DLD1 (cell line): ENCODE measurements at regions not wholly inside any gene's neighbourhood (a gene's known extent, or its start where the extent isn't known, plus 50 kb on each side); places are given as distances from the start of the nearest gene placed in this dataset.
"Not testable (repeated sequence)": the region's sequence is repeated elsewhere in the genome, so short reads cannot be mapped to it uniquely, and the experiment has no call there.

Experiments used
- in situ Hi-C: cut with HindIII; loops from 2 replicates; pipeline ENCODE4 v1.10.0; 2017; ENCODE audit warnings: low sequenced_read_pairs

DNA sequence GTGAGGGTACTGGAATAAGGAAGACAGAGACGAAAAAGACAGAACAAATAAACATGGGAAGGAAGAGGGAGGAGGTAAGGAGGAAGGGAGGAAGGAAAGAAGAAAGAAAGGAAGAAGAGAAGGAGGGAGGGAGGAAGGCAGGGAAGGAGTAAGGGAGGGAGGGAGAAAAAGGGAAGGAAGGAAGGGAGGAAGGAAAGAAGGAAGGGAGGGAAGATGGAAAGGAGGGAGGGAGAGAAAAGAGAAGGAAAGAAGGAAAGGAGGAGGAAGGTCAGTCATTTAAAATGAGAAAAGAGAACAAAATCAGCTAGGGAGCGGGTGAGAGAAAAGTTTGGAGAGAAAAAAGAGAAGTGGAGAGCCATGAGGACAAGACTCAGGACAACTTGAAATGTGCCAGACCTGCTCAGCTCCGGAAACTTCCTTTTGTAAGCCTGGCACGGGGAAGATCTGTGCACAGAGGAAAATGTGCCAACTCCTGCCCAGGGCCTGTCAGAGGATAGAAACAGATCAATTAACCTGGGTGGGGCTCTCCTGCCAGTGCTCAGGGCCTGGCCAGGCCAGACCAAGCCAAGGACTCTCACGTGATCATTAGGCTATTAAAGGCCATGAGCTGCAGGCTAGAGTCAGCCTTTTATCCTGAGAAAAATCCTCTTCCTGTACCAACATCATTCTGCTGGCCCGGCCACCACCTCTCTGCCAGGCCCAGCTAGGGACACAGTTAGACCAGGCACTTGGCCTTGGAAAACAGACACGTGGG lies 50.1 kb upstream of the BCL6 start:
- in situ Hi-C loops: no loop called here

DNA sequence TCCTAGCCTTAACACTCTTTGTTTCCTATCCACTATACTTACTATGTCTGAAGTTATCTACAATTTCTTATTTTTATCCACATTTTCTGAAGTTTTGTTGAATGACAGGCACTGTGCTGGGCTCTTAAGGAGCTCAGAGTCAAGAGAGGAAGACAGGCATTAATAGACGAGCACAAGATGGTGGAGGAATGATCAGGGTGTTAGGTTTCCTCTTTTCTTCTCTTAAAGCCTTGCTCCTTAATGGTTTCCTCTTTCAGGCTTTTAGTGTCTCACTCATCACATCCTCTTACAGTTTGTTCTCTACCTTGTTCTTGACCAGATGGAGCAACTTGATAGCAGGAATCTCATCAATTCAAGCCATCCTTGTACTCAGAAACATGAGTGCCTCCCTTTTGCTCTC lies 52.9 kb upstream of the BCL6 start:
- in situ Hi-C loops: no loop called here

DNA sequence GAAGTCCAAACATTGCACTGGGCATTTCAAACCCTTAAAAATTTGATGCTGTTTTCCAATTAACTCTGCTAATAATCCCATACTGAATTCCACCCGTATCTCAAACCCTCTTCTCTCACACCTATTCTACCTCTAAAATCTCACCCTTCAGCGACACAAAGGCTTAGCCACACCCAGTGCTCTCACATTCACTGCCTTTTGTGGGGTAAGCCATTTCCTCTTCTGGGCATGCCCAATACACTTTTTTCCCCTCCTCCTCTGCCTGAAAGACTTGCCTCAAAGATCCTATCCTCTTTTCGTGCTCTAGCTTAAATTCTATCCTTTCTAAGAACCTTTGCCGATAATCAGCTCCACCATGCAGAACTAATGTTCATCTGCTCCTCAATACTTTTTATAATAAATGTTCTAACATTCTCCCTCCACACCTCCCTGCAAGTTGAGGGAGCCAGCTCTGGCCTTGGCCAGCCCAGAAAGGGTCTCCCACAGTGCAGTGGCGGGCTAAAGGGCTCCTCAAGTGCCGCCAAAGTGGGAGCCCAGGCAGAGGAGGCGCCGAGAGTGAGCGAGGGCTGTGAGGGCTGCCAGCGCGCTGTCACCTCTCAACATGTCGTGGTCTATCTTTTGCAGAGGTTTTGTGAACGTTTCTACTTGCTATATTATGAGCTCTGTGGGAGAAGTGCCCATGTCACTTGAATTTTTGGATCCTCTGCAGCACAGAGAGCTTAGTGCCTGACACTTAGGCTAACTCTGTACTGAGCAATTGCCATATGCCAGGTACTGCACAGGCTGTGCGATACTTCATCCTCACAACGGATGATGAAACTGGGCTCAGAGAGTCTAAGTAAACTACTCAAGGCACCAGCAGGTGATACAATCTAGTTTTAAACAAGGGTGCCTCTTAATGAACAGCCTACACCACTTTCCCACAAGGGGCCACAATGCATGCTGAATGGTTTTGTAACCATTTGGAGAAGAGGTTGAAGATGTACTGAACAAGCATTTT lies 53.6 kb upstream of the BCL6 start:
- in situ Hi-C loops: no loop called here

DNA sequence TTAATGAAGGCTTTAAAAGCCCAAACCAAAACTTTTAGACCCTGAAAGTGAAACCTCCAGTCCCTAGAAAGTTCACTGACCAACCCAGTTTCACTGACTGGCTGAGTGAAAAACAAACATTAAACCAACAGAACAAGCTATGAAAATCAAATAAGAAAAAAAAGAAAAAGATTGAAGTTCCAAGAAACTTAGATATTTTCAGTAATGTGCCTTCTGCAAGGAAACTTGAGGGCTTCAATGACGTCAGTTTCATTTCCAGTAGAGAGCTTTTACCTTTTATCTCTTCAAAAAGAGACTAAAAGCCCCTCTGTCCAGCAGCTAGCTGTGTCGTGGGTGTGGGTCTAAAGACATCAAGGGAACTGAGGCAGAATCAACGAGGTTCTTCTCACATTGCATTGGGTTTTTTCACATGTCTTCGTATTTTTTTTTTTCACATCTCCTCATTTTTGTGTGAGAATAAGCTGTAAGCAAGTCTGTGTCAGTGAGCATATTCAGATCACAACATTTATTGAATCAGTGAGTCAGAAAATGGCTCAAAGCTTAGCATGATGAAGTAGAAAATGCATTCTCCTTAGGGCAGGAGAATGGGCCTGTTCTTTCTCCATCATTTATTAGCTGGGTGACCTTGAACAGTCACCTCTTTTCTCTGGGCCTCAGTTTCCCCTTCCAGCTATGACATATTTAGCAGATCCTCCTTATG lies 54.8 kb upstream of the BCL6 start:
- in situ Hi-C loops: loop anchor here (10.0 kb wide), 1 partner anchor 115 kb away; no protein-coding TSS in a partner anchor

DNA sequence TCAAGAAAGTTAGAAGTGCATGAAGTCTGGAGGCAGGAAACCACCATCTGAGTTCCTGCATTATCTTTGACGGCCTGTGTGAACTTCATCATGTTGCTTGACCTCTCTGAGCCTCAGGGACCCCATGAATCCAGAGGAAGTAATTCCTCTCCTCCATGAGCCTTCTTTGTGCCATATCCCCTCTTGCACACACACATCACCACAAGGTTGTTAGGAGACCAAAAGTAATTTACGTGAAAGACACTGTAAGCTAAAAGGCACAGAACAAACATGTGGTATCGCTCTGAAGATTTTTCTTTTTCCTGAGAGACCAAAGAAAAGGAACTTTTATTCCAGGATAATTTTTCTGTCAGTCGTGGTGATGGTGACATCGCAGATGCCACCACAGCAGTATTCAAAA lies 55.9 kb upstream of the BCL6 start:
- in situ Hi-C loops: loop anchor here (10.0 kb wide), 1 partner anchor 114 kb away; no protein-coding TSS in a partner anchor

DNA sequence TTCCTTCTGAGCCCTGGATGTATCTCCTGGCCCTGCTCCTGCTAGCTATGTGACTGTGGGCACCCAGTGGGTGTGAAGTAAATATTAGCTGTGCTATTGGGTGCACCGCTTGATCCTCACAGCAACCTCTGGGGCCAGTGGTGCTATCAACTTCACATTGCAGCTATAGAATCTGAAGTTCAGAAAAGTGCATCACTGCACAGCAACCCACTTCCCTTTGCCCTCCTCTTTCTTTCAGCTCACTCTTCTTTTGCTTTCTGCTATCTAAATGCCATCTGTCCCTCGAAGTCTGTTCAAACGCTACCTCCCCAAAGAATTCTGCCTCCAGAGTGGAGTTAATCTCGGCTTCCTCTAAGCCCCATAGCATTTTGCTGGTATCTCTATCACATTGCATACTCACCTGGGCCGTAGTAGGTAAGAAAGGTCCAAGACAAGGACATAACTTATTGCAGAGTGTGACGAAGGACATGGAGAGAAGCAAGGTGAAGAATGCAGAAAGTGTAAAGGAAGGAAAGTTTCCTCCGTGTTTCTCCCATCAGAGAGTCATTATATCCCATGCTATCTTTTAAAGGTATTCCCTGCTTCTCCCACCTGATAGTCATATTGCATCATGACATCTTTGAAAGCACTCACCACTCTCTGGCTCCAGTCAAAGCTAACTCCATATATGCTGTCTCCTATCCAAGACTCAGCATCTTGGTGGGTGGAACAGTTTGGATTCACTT lies 57.1 kb upstream of the BCL6 start:
- in situ Hi-C loops: loop anchor here (10.0 kb wide), 1 partner anchor 112 kb away; no protein-coding TSS in a partner anchor

DNA sequence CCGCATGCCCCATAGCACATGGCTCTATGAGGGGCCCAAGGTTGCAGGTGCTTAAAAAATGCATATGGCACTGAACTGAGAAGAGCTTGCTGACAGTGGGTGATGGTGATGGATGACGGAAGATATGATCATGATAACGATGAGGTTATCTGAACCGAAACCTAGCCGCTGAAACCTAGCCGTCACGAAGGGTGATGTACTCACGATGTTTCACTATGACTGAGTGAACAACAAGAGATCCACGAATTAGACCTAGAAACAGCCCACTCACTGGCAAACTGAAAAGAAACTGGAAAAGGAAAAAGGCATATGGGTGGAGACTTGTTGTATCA lies 57.6 kb upstream of the BCL6 start:
- in situ Hi-C loops: loop anchor here (10.0 kb wide), 1 partner anchor 112 kb away; no protein-coding TSS in a partner anchor

DNA sequence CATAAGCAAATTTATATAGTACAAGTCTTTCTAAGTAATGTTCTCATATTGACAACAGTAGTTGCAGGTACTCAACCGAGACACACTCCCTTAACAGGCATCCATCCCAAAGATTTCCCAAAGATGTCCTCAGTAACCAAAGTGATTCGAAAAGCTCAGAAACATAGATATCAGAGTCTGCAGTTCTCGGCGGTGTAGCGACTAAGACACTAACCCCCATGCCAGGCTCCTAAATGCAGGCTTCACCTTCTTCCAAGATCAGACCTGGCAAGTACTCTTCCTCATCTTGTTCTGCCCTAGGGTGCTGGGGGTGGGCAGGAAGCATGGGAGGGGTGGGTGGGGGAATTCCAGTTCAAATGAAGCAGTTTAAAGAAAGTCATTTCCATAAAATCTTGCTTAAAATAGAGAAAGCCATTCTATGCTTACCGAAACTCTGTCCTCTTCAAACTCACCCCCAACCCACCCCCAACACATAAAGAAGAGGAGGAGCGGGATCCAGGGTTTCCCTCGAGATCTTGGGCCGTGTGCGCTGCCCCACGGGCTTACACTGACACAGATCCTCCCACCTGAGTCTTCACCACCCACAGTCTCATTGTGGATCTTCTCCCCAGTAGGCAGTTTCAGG lies 59.0 kb upstream of the BCL6 start:
- in situ Hi-C loops: loop anchor here (10.0 kb wide), 1 partner anchor 111 kb away; no protein-coding TSS in a partner anchor

DNA sequence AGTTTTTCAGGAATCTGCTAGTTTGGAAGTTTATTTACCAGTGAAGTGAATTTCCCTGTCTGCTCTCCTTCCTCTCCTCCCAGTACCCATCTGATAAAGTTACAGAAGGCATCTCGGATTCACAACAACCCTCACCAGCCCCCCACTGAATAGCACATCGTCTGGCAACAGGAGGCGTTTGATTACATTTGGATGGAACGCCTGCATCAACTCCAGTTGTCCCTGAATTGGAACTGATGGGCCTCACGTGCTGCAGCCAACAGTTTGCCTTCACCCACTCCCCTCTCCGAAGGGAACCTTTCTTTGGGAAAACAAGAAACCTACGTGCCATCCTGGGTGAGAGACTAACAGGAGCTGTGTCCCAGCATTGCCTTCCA lies 59.5 kb upstream of the BCL6 start:
- in situ Hi-C loops: loop anchor here (10.0 kb wide), 1 partner anchor 110 kb away; no protein-coding TSS in a partner anchor

DNA sequence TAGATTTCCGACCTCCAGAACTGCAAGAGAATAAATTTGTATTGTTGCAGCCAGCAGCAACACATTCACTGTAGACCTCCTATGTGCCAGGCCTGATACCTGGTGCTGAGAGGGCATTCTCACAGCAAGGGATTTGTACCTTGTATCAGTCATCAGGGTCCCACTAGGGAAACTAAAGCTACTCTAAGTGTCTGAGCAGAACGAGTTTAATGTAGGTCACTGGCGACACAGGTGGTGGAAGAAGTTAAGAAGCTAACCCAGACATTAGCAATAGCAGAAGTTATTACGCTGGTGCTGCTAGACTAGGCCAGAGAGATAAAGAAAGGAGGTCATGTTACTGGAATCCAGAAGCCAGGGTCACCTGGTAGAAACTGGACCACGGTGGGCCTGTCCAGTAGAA lies 60.5 kb upstream of the BCL6 start:
- in situ Hi-C loops: loop anchor here (10.0 kb wide), 1 partner anchor 109 kb away; no protein-coding TSS in a partner anchor

DNA sequence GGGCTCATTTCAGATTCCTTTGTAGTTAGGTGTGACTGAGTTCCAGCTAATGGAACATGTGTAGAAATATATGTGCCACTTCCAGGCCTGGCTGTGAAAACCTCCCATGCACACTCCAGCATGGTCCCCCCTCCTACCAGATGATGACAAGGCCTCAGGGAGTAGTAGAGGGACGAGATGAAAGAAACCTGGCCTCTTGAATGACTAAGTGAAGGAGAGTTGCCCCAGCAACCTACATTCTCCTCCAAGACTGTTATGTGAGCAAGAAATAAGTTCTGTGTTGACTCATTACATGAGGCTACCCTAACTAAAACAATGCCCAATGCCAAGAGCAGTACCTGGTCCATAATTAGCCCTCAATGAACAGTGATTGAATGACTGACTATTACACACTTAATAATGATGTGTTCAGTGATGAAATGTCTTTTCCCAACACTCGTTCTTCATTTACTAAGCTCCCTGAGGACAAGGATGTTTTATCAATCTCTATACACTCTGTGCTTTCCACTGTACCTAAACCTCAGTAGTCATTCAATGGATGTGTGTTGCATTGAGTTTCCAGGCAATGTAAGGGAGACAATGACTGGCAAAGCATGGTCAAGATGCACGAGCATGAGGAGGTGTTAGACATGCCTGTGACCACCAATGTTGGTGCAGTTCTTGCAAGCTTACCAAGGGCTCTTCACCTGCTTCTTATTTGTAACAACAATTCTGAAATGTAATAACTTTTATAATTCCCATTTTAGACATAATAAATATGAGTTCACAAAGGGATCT lies 62.0 kb upstream of the BCL6 start:
- in situ Hi-C loops: loop anchor here (10.0 kb wide), 1 partner anchor 108 kb away; no protein-coding TSS in a partner anchor

DNA sequence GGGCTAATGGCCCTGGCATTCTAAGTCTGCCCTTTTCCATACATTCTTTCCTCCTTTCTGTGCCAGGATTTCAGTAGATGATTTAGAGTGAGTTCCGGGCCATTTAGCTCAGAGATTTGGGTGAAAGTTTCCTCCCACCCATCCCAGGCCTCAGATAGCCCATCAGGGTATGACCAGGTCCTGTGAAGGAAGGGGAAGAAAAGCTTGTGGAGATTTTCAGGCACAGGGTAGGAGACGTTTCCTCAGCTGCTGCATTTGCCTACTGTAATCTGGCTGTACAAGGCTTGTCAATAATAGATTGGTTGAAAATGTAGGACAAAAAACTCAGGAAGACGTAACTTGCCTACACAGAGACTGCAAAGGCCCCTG lies 63.2 kb upstream of the BCL6 start:
- in situ Hi-C loops: loop anchor here (10.0 kb wide), 1 partner anchor 106 kb away; no protein-coding TSS in a partner anchor

DNA sequence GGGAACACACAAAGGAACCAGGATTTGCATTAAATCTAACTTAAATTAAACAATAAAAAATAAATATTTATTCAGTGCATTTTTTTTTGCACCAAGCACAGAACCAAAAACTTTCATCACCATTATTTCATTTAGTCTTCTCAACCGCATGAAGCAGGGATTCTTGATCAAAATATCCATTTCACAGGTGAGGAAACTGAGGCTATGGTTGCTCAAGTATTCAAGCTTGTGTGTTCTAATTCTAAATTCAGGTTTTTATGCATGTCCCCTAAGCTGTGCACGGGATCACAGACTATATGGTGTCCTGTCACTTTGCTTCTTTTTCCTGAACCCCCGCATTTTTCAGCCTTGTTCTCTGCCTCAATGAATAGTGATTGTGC lies 64.3 kb upstream of the BCL6 start:
- in situ Hi-C loops: loop anchor here (10.0 kb wide), 1 partner anchor 105 kb away; no protein-coding TSS in a partner anchor

DNA sequence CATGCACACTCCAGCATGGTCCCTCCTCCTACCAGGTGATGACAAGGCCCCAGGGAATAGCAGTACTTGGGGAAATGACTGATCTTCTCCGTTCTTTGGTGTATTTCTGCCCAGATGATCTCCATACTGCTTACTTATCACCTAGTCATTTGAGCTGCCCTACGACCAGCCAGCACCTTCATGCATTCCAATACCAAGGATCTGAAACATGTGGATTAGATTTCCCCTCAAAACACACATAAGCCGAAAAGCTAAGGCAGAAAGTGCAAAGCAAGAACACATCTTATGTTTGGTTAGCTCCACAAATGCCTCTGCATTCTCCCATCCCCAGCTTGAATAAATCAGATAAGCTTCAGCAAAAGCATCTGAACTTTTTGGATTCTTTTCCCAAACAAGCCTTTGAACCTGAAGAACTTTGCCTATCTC lies 64.8 kb upstream of the BCL6 start:
- in situ Hi-C loops: no loop called here

DNA sequence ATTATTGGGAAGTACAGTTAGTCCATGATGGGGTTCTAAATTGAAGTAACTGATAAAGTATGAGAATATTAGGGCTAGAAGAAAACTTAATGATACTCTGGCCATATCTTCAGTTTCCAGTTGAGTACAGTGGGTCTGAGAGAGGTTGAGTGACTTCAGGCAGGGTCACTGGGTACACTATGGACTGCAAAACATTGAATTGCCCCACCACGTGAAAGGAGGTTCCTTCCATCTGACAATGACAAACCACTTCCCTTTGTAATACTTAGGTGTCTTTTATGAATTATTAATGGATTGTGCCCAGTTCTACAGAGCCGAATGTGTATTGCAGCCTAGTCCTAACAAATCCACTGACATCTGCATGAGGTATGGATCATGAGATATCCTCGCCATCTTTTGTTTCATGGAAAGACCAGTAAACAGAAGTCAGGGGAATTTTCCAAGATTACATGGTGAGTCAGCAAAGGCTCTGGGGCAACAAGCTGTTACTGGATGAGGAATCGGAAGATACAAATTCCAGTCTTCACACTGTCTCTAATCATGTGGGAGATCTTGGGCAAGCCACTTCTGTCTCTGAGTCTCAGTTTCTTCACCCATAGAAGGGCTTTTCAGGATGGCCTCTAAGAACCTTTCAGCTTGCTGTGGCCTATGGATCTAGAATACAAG lies 66.5 kb upstream of the BCL6 start:
- in situ Hi-C loops: no loop called here

DNA sequence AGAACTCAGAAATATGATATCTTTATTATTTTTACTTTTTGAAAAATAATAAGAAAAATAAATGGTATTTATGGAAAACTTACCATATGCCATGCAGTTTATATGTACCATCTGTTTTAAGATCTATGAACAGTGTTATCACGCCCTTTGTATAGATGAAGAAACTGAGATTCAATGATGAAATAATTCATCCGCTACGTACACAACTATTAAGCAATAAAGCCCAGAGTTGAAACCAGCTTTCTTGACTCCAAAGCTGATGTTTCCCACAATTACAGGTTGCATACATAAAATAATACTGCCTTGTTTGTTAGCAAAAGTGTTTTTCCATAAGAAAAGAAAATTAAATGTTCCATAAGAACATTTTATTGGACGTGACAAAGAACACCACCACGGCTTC lies 67.2 kb upstream of the BCL6 start:
- in situ Hi-C loops: no loop called here

DNA sequence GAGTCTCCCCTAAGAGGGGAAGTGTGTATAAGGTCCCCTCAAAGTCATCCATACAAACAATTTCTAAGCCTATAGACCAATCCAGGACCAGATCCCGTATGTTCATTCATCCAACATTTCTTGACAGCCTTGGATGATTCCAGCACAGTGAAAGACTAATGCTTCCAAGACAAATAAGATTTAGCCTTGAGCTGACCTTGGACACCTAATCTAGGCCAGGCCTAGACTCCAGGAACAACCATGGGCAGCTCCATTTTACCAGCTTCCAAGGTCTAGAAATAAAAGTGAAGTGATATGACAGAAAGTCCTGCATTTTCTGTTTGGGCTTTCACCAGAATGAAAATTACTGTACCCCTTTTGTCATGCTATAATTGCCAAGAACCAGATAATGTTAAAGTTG lies 67.9 kb upstream of the BCL6 start:
- in situ Hi-C loops: no loop called here

DNA sequence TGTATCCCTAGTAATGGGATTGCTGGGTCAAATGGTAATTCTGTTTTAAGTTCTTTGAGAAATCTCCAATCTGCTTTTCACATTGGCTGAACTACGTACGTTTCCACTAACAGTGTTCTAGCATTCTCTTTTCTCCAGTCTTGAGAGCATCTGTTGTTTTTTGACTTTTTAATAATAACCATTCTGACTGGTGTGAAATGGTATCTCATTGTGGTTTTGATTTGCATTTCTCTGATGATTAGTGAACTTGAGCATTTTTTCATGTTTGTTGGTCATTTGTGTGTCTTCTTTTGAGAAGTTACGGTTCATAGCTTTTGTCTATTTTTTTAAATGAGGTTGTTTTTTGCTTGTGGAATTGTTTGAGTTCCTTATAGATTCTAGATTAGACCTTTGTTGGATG lies 72.5 kb upstream of the BCL6 start:
- in situ Hi-C loops: not testable (repeated sequence)
